Neural cell (in vitro differentiated cells): ENCODE measurements at regions not wholly inside any gene's neighbourhood (a gene's known extent, or its start where the extent isn't known, plus 50 kb on each side); places are given as distances from the start of the nearest gene placed in this dataset.

Source experiments
- H2AFZ ChIP-seq: fragments of 200-600, 300-800 bp; sonication (generic), shearing (Covaris generic); 2 replicates; pipeline ENCODE4 v1.6.0; 2014; ENCODE audit warnings: low read depth, mild to moderate bottlenecking, antibody characterized with exemption, low read length, moderate library complexity
- H3F3A ChIP-seq: fragments of 200-600 bp; shearing (Covaris generic); 2 replicates; pipeline ENCODE4 v1.6.1; 2016; ENCODE audit warnings: mild to moderate bottlenecking, moderate library complexity, mixed read lengths, antibody characterized with exemption, low read length; ENCODE audit not compliant: insufficient read depth, poor library complexity, severe bottlenecking
- H3K27ac ChIP-seq: fragments of 200-600, 300-800 bp; sonication (generic), shearing (Covaris generic); 2 replicates; pipeline ENCODE4 v1.5.1; 2014; ENCODE audit warnings: mild to moderate bottlenecking, low read length, moderate library complexity
- H3K27me3 ChIP-seq: fragments of 300-800, 200-600 bp; sonication (generic), shearing (Covaris generic); 2 replicates; pipeline ENCODE4 v1.6.0; 2014; ENCODE audit warnings: mild to moderate bottlenecking, low read depth, low read length, moderate library complexity; ENCODE audit not compliant: insufficient read depth
- H3K36me3 ChIP-seq: fragments of 300-800, 200-600 bp; sonication (generic), shearing (Covaris generic); 2 replicates; pipeline ENCODE4 v1.5.1; 2014; ENCODE audit warnings: mild to moderate bottlenecking, antibody characterized with exemption, low read length, moderate library complexity; ENCODE audit not compliant: insufficient read depth
- H3K4me2 ChIP-seq: fragments of 300-800, 200-600 bp; sonication (generic), shearing (Covaris generic); 2 replicates; pipeline ENCODE4 v1.6.0; 2014; ENCODE audit warnings: mild to moderate bottlenecking, low read length
- H3K4me3 ChIP-seq: fragments of 300-800, 200-600 bp; sonication (generic), shearing (Covaris generic); 2 replicates; pipeline ENCODE4 v1.5.1; 2014; ENCODE audit warnings: mild to moderate bottlenecking, low read length, moderate library complexity
- H3K79me2 ChIP-seq: fragments of 200-600 bp; shearing (Covaris generic); replicated peaks from 2 replicates; pipeline ENCODE4 v1.6.0; 2014; ENCODE audit warnings: mild to moderate bottlenecking, low read length, moderate library complexity; ENCODE audit not compliant: insufficient read depth
- H3K9ac ChIP-seq: fragments of 300-800, 200-600 bp; sonication (generic), shearing (Covaris generic); 2 replicates; pipeline ENCODE4 v1.6.1; 2016; ENCODE audit warnings: mild to moderate bottlenecking, low read length, mixed read lengths
- H3K9me2 ChIP-seq: fragments of 200-600 bp; shearing (Covaris generic); 2 replicates; pipeline ENCODE4 v1.6.1; 2016; ENCODE audit warnings: mild to moderate bottlenecking, low read length, mixed read lengths; ENCODE audit not compliant: insufficient read depth
- H3K9me3 ChIP-seq: fragments of 200-600, 300-800 bp; sonication (generic), shearing (Covaris generic); 2 replicates; pipeline ENCODE4 v1.6.1; 2016; ENCODE audit warnings: mild to moderate bottlenecking, mixed run types, low read length, moderate library complexity, mixed read lengths
- H4K20me1 ChIP-seq: fragments of 200-600 bp; shearing (Covaris generic); 2 replicates; pipeline ENCODE4 v1.6.1; 2016; ENCODE audit warnings: mild to moderate bottlenecking, mixed run types; ENCODE audit not compliant: insufficient read depth
- CTCF ChIP-seq: fragments of 450-650 bp; IDR thresholded peaks from 2 replicates; pipeline ENCODE4 v1.5.1; 2014; ENCODE audit warnings: antibody characterized with exemption, mild to moderate bottlenecking, moderate library complexity; ENCODE audit not compliant: poor library complexity, severe bottlenecking
- EP300 ChIP-seq: fragments of 450-650 bp; conservative IDR thresholded peaks from 2 replicates; pipeline ENCODE4 v1.6.1; 2014; ENCODE audit warnings: antibody characterized with exemption, mild to moderate bottlenecking, moderate library complexity; ENCODE audit not compliant: poor library complexity, severe bottlenecking
- EZH2 ChIP-seq: fragments of 200-600, 300-800 bp; shearing (Covaris generic), sonication (generic); IDR thresholded peaks from 2 replicates; pipeline ENCODE4 v1.6.1; 2014; ENCODE audit warnings: antibody characterized with exemption, low read length, borderline replicate concordance, mild to moderate bottlenecking; ENCODE audit not compliant: insufficient read depth, poor library complexity, severe bottlenecking
- MXI1 ChIP-seq: fragments of 450-650 bp; conservative IDR thresholded peaks from 2 replicates; pipeline ENCODE4 v1.6.1; 2014; ENCODE audit warnings: antibody characterized with exemption, mild to moderate bottlenecking; ENCODE audit not compliant: poor library complexity, severe bottlenecking
- POLR2AphosphoS5 ChIP-seq: IDR thresholded peaks from 2 replicates; pipeline ENCODE4 v1.6.1; 2012
- RAD21 ChIP-seq: fragments of 450-650 bp; conservative IDR thresholded peaks from 2 replicates; pipeline ENCODE4 v1.6.1; 2014; ENCODE audit warnings: antibody characterized with exemption, mild to moderate bottlenecking, moderate library complexity
- SMC3 ChIP-seq: fragments of 450-650 bp; conservative IDR thresholded peaks from 2 replicates; pipeline ENCODE4 v1.6.1; 2014; ENCODE audit warnings: antibody characterized with exemption, mild to moderate bottlenecking, moderate library complexity; ENCODE audit not compliant: poor library complexity
- TAF1 ChIP-seq: IDR thresholded peaks from 2 replicates; pipeline ENCODE4 v1.6.1; 2012; ENCODE audit warnings: low read depth
- TF ChIP-seq, protein P1 (sequence below): IDR thresholded peaks from 2 replicates; pipeline ENCODE4 v1.6.1; 2012; ENCODE audit warnings: borderline replicate concordance

DNA sequence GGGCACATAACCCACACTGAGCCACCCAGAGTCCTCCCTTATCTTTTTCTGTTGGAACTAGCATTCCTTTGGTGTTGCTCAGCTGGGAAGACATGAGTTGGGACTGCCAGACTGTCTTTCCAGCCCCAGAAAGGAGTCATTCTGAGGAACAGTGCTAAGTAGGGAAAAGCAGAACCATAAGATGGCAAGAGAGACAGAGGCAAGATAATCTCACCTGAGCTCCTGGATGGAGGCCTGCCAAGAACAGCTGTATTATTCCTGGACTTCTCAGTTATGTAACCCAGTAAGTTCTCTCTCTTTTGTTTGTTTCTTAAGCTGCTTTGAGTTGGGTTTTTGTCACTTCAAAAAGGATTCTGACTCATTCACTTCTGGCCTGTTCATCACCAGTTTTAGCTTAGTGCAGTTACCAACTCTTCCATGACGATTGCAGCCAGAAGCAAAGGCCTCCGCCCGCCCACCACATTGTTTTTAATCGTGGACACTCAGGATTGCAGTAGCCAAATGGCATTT lies 134.4 kb downstream of the OMA1 start:
- Histone ChIP-seq H3K27me3 (no peaks in the 10 kb centered on the region), H2AFZ (no peak overlapping the region), H3K79me2 (no peaks in the 10 kb centered on the region), H3K4me3 (no peak overlapping the region), H3K9me2 (no peaks in the 10 kb centered on the region), H3F3A (no peaks in the 10 kb centered on the region), H3K9me3 (no peaks in the 10 kb centered on the region), H3K36me3 (no peaks in the 10 kb centered on the region), H3K4me2 (no peak overlapping the region), H3K27ac (no peak overlapping the region), H4K20me1 (no peaks in the 10 kb centered on the region), H3K9ac (no peak overlapping the region)
- TF ChIP-seq, protein P1, sequence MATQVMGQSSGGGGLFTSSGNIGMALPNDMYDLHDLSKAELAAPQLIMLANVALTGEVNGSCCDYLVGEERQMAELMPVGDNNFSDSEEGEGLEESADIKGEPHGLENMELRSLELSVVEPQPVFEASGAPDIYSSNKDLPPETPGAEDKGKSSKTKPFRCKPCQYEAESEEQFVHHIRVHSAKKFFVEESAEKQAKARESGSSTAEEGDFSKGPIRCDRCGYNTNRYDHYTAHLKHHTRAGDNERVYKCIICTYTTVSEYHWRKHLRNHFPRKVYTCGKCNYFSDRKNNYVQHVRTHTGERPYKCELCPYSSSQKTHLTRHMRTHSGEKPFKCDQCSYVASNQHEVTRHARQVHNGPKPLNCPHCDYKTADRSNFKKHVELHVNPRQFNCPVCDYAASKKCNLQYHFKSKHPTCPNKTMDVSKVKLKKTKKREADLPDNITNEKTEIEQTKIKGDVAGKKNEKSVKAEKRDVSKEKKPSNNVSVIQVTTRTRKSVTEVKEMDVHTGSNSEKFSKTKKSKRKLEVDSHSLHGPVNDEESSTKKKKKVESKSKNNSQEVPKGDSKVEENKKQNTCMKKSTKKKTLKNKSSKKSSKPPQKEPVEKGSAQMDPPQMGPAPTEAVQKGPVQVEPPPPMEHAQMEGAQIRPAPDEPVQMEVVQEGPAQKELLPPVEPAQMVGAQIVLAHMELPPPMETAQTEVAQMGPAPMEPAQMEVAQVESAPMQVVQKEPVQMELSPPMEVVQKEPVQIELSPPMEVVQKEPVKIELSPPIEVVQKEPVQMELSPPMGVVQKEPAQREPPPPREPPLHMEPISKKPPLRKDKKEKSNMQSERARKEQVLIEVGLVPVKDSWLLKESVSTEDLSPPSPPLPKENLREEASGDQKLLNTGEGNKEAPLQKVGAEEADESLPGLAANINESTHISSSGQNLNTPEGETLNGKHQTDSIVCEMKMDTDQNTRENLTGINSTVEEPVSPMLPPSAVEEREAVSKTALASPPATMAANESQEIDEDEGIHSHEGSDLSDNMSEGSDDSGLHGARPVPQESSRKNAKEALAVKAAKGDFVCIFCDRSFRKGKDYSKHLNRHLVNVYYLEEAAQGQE = no peak
- TF ChIP-seq CTCF = no peak
- no peak for TF ChIP-seq EZH2
- no peak for TF ChIP-seq TAF1
- TF ChIP-seq RAD21 = no peak
- no peak for TF ChIP-seq SMC3
- TF ChIP-seq EP300 = no peak

- H3K9me2 ChIP-seq = no peaks in the 10 kb centered on the region
- no peak for TF ChIP-seq RAD21
- no peak for TF ChIP-seq SMC3
- TF ChIP-seq MXI1 = no peak
- no peak for TF ChIP-seq EP300
- no peak for TF ChIP-seq POLR2AphosphoS5
- TF ChIP-seq, protein P1 = no peak
- TF ChIP-seq EZH2 = no peak
- TF ChIP-seq CTCF = no peak
- TF ChIP-seq TAF1 = no peak
- no peak overlapping the region for H3K27ac ChIP-seq
- H3K9ac ChIP-seq = no peak overlapping the region
- no peak overlapping the region for H3K4me2 ChIP-seq
- no peaks in the 10 kb centered on the region for H3K36me3 ChIP-seq
- no peak overlapping the region for H2AFZ ChIP-seq
- no peaks in the 10 kb centered on the region for H3K9me3 ChIP-seq
- H3F3A ChIP-seq = no peaks in the 10 kb centered on the region
- H4K20me1 ChIP-seq = no peaks in the 10 kb centered on the region
- H3K27me3 ChIP-seq = no peaks in the 10 kb centered on the region
- H3K79me2 ChIP-seq = no peaks in the 10 kb centered on the region
- no peak overlapping the region for H3K4me3 ChIP-seq
These were observed 136.6 kb downstream of the OMA1 start for GRCh38 chr1:58409890-58410289.
